ENCODE measurements at regions not wholly inside any gene's neighbourhood (a gene's known extent, or its start where the extent isn't known, plus 50 kb on each side); places are given as distances from the start of the nearest gene placed in this dataset.

- no peak for DNase-seq (ENCODE audit: low read depth in 2 of 2)
Measured at GRCh38 chr3:83092521-83093221, 1331.2 kb upstream of the GBE1 start.

- DNase-seq (ENCODE audit: low read depth in 2 of 2), result no peak
Measured at GRCh38 chr3:83076041-83076440, 1314.6 kb upstream of the GBE1 start.

- DNase-seq (ENCODE audit: low read depth in 2 of 2), result no peak
Measured at GRCh38 chr3:83074485-83074884, 1313.0 kb upstream of the GBE1 start.

GRCh38 chr3:83065851-83066460 is 1304.5 kb upstream of the GBE1 start:
- DNase-seq (ENCODE audit: low read depth in 2 of 2), result no peak

GRCh38 chr3:83063446-83063845 is 1302.0 kb upstream of the GBE1 start:
- no peak for DNase-seq (ENCODE audit: low read depth in 2 of 2)

- DNase-seq (ENCODE audit: low read depth in 2 of 2), result no peak
Measured at GRCh38 chr3:83048556-83048955, 1287.1 kb upstream of the GBE1 start.

- DNase-seq (ENCODE audit: low read depth in 2 of 2), result no peak
Measured at GRCh38 chr3:83039422-83039821, 1278.0 kb upstream of the GBE1 start.

- no peak for DNase-seq (ENCODE audit: low read depth in 2 of 2)
Measured at GRCh38 chr3:83035704-83036010, 1274.2 kb upstream of the GBE1 start.

GRCh38 chr3:83034806-83035703 is 1273.6 kb upstream of the GBE1 start:
- DNase-seq (ENCODE audit: low read depth in 2 of 2), result no peak

- DNase-seq (ENCODE audit: low read depth in 2 of 2), result no peak
Measured at GRCh38 chr3:83033133-83033532, 1271.7 kb upstream of the GBE1 start.

- no peak for DNase-seq (ENCODE audit: low read depth in 2 of 2)
Measured at GRCh38 chr3:83023086-83023485, 1261.6 kb upstream of the GBE1 start.

- no peak for DNase-seq (ENCODE audit: low read depth in 2 of 2)
Measured at GRCh38 chr3:83011481-83011880, 1250.0 kb upstream of the GBE1 start.

GRCh38 chr3:83003917-83004316 is 1242.5 kb upstream of the GBE1 start:
- DNase-seq (ENCODE audit: low read depth in 2 of 2), result no peak

- no peak for DNase-seq (ENCODE audit: low read depth in 2 of 2)
Measured at GRCh38 chr3:83002869-83003445, 1241.5 kb upstream of the GBE1 start.

- no peak for DNase-seq (ENCODE audit: low read depth in 2 of 2)
Measured at GRCh38 chr3:82999777-83000176, 1238.3 kb upstream of the GBE1 start.

- DNase-seq (ENCODE audit: low read depth in 2 of 2), result no peak
Measured at GRCh38 chr3:82978368-82978767, 1216.9 kb upstream of the GBE1 start.

GRCh38 chr3:82977871-82978270 is 1216.4 kb upstream of the GBE1 start:
- DNase-seq (ENCODE audit: low read depth in 2 of 2), result no peak

- DNase-seq (ENCODE audit: low read depth in 2 of 2), result no peak
Measured at GRCh38 chr3:82973791-82974190, 1212.3 kb upstream of the GBE1 start.

GRCh38 chr3:82960379-82960778 is 1198.9 kb upstream of the GBE1 start:
- DNase-seq (ENCODE audit: low read depth in 2 of 2), result no peak

GRCh38 chr3:82957696-82958095 is 1196.3 kb upstream of the GBE1 start:
- DNase-seq (ENCODE audit: low read depth in 2 of 2), result no peak

GRCh38 chr3:82957079-82957478 is 1195.6 kb upstream of the GBE1 start:
- DNase-seq (ENCODE audit: low read depth in 2 of 2), result no peak

GRCh38 chr3:82954486-82954885 is 1193.0 kb upstream of the GBE1 start:
- DNase-seq (ENCODE audit: low read depth in 2 of 2), result no peak

GRCh38 chr3:82942041-82942440 is 1180.6 kb upstream of the GBE1 start:
- DNase-seq (ENCODE audit: low read depth in 2 of 2), result no peak

Data from stimulated activated CD8-positive, alpha-beta memory T cell treated with anti-CD3 and anti-CD28 coated beads, Interleukin-2, amount 100 ng/mL, for 48 hours (primary cell).